Lower leg skin (tissue), 3 donors: ENCODE measurements at regions not wholly inside any gene's neighbourhood (a gene's known extent, or its start where the extent isn't known, plus 50 kb on each side); places are given as distances from the start of the nearest gene placed in this dataset.

ENCODE experiments used
- CTCF ChIP-seq, 3 donors: fragments of 450-650 bp; IDR thresholded peaks; one replicate each; pipeline ENCODE4 v1.5.1; 2016; ENCODE audit warnings: antibody characterized with exemption in 3 of 3, mild to moderate bottlenecking in 3 of 3, moderate library complexity in 2 of 3
- POLR2A ChIP-seq, 2 donors: fragments of 450-650 bp; IDR thresholded peaks; one replicate each; pipeline ENCODE4 v1.6.1; 2016 to 2017; ENCODE audit warnings: antibody characterized with exemption in 2 of 2, mild to moderate bottlenecking in 1 of 2, moderate library complexity in 1 of 2

- TF ChIP-seq CTCF (IDR thresholded peaks at IDR 0.05) (no peak), POLR2A (IDR thresholded peaks at IDR 0.05) (no peak)
Observed at GRCh38 chr9:7237473-7238246, 479.9 kb downstream of the KDM4C start.
